Neural progenitor cell (in vitro differentiated cells): ENCODE measurements at regions not wholly inside any gene's neighbourhood (a gene's known extent, or its start where the extent isn't known, plus 50 kb on each side); places are given as distances from the start of the nearest gene placed in this dataset.

Experiments
- EZH2 ChIP-seq: fragments of 200-600 bp; sonication (generic); IDR thresholded peaks from 2 replicates; pipeline ENCODE4 v1.6.1; 2017; ENCODE audit warnings: antibody characterized with exemption, mild to moderate bottlenecking, moderate library complexity
- EZH2phosphoT487 ChIP-seq: fragments of 200-600 bp; sonication (generic); IDR thresholded peaks from 2 replicates; pipeline ENCODE4 v1.6.1; 2017; ENCODE audit warnings: antibody characterized with exemption
- TF ChIP-seq, protein P1 (sequence below): fragments of 200-600 bp; sonication (generic); IDR thresholded peaks from 2 replicates; pipeline ENCODE4 v1.5.1; 2017; ENCODE audit warnings: antibody characterized with exemption, mild to moderate bottlenecking

DNA sequence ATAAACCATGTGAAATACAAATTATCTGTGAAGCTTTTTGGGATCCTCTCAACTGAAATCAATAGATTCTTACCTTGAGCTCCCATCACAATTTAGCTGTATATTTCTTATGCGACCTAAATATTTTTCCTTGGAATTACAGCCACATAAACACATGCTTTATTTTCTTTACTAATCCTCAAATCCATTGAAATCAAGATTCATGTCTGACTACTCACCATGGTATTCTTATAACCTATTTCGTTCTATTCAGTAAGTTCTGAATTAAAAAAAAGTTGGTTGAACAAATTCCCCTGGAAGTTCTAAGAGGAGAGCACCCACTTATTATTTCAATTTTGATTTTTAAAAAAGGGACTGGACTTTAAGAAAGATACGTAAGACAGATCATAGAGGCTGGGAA, 292.1 kb upstream of the ATP2B1 start:
- TF ChIP-seq, protein P1, sequence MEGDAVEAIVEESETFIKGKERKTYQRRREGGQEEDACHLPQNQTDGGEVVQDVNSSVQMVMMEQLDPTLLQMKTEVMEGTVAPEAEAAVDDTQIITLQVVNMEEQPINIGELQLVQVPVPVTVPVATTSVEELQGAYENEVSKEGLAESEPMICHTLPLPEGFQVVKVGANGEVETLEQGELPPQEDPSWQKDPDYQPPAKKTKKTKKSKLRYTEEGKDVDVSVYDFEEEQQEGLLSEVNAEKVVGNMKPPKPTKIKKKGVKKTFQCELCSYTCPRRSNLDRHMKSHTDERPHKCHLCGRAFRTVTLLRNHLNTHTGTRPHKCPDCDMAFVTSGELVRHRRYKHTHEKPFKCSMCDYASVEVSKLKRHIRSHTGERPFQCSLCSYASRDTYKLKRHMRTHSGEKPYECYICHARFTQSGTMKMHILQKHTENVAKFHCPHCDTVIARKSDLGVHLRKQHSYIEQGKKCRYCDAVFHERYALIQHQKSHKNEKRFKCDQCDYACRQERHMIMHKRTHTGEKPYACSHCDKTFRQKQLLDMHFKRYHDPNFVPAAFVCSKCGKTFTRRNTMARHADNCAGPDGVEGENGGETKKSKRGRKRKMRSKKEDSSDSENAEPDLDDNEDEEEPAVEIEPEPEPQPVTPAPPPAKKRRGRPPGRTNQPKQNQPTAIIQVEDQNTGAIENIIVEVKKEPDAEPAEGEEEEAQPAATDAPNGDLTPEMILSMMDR = no peak
- TF ChIP-seq EZH2phosphoT487 = no peak
- no peak for TF ChIP-seq EZH2
